Esophagus muscularis mucosa (tissue), 4 donors: ENCODE measurements at regions not wholly inside any gene's neighbourhood (a gene's known extent, or its start where the extent isn't known, plus 50 kb on each side); places are given as distances from the start of the nearest gene placed in this dataset.

Experiments used
- DNase-seq: peaks from one replicate; pipeline ENCODE4 v3.0.0-alpha.2; 2017; ENCODE audit errors: extremely low spot score
- H3K27ac ChIP-seq, 4 donors: fragments of 200-600 bp; sonication (generic); replicated peaks in 1 of 4; 1 replicate in 3 of 4; 2 replicates in 1 of 4; pipeline ENCODE4 v1.5.1; 2016 to 2019; ENCODE audit warnings: mild to moderate bottlenecking in 1 of 4
- H3K27me3 ChIP-seq, 4 donors: fragments of 200-600 bp; sonication (generic); one replicate each; pipeline versions ENCODE4 v1.5.1 to v1.6.0; 2016 to 2019
- H3K36me3 ChIP-seq, 4 donors: fragments of 200-600 bp; sonication (generic); one replicate each; pipeline ENCODE4 v1.5.1; 2016 to 2019
- H3K4me1 ChIP-seq, 4 donors: fragments of 200-600 bp; sonication (generic); one replicate each; pipeline ENCODE4 v1.5.1; 2016 to 2019
- H3K4me3 ChIP-seq, 4 donors: fragments of 200-600 bp; sonication (generic); 1 replicate in 2 of 4; 2 replicates in 2 of 4; pipeline ENCODE4 v1.5.1; 2016 to 2019; ENCODE audit warnings: mild to moderate bottlenecking in 4 of 4, moderate library complexity in 1 of 4
- H3K9me3 ChIP-seq, 4 donors: fragments of 200-600 bp; sonication (generic); 1 replicate in 3 of 4; 2 replicates in 1 of 4; pipeline ENCODE4 v1.5.1; 2016 to 2019
- CTCF ChIP-seq, 3 experiments: fragments of 200-600 bp in 2 of 3; fragments of 450-650 bp in 1 of 3; sonication (generic) in 2 of 3; IDR thresholded peaks; one replicate each; pipeline ENCODE4 v1.5.1; 2017 to 2019; ENCODE audit warnings: antibody characterized with exemption in 3 of 3, mild to moderate bottlenecking in 2 of 3, moderate library complexity in 1 of 3
- EP300 ChIP-seq: sonication (generic); formaldehyde crosslinking; IDR thresholded peaks from one replicate; pipeline ENCODE4 v1.6.1; 2017; ENCODE audit warnings: antibody characterized with exemption
- POLR2A ChIP-seq: fragments of 450-650 bp; IDR thresholded peaks from one replicate; pipeline ENCODE4 v1.6.1; 2017; ENCODE audit warnings: antibody characterized with exemption, moderate library complexity, mild to moderate bottlenecking, low read depth
- POLR2AphosphoS5 ChIP-seq, 2 donors: sonication (generic); formaldehyde crosslinking; IDR thresholded peaks; one replicate each; pipeline ENCODE4 v1.6.1; 2017; ENCODE audit warnings: antibody characterized with exemption in 2 of 2
- WGBS: methylation state at CpG from one replicate; pipeline ENCODE4 v1.1.5; 2018; 5-methylcytosine and 5-hydroxymethylcytosine counted together
- intact Hi-C: fragments of 100-400 bp; cut with DNase I; formaldehyde crosslinking; loops from one replicate; pipeline ENCODE4 v1.15.1; 2023

GRCh38 chr11:71383461-71383860 is 64.7 kb downstream of the DHCR7 start:
- Histone ChIP-seq H3K36me3 (no peaks in the 10 kb centered on the region), H3K27ac (no peak overlapping the region), H3K4me3 (no peak overlapping the region), H3K4me1 (no peaks in the 10 kb centered on the region), H3K9me3 (no peaks in the 10 kb centered on the region), H3K27me3 (peaks cover 0 to 48% (median 0%) of the 10 kb centered on the region in 4 donors)
- no peak for TF ChIP-seq POLR2AphosphoS5 (IDR thresholded peaks at IDR 0.05)
- no peak for TF ChIP-seq POLR2A
- no peak for TF ChIP-seq CTCF (IDR thresholded peaks at IDR 0.05)
- TF ChIP-seq EP300, result no peak
- intact Hi-C loops, result no loop called here
- no peak for DNase-seq
- WGBS, result 75% methylated on average over 1 of the region's 1 CpG

- no peak overlapping the region for H3K4me3 ChIP-seq
- no peak overlapping the region for H3K27ac ChIP-seq
- no peaks in the 10 kb centered on the region for H3K36me3 ChIP-seq
- no peak for TF ChIP-seq POLR2A
- no peaks in the 10 kb centered on the region for H3K4me1 ChIP-seq
- intact Hi-C loops, result no loop called here
- no peaks in the 10 kb centered on the region for H3K9me3 ChIP-seq
- 88% methylated on average over 5 of the region's 5 CpGs for WGBS
- DNase-seq, result no peak
- peaks cover 0 to 49% (median 0%) of the 10 kb centered on the region in 4 donors for H3K27me3 ChIP-seq
These were observed 66.2 kb downstream of the DHCR7 start for GRCh38 chr11:71381781-71382505.

- 58% methylated on average over 2 of the region's 2 CpGs for WGBS
- intact Hi-C loops, result no loop called here
- DNase-seq, result no peak
- no peaks in the 10 kb centered on the region for H3K36me3 ChIP-seq
- no peak overlapping the region for H3K27ac ChIP-seq
- no peaks in the 10 kb centered on the region for H3K9me3 ChIP-seq
- peaks cover 0 to 46% (median 0%) of the 10 kb centered on the region in 4 donors for H3K27me3 ChIP-seq
- TF ChIP-seq EP300 (no peak), CTCF (IDR thresholded peaks at IDR 0.05) (no peak), POLR2A (no peak), POLR2AphosphoS5 (IDR thresholded peaks at IDR 0.05) (no peak)
- H3K4me3 ChIP-seq, result no peak overlapping the region
- no peaks in the 10 kb centered on the region for H3K4me1 ChIP-seq
These were observed 68.5 kb downstream of the DHCR7 start for GRCh38 chr11:71379701-71380100.

GRCh38 chr11:71373791-71374454 is 74.3 kb downstream of the DHCR7 start:
- Histone ChIP-seq H3K27ac (no peak overlapping the region), H3K9me3 (no peaks in the 10 kb centered on the region), H3K4me1 (no peaks in the 10 kb centered on the region), H3K27me3 (peaks cover 0 to 30% (median 0%) of the 10 kb centered on the region in 4 donors), H3K36me3 (no peaks in the 10 kb centered on the region), H3K4me3 (no peak overlapping the region)
- 62% methylated on average over 7 of the region's 7 CpGs for WGBS
- no peak for DNase-seq
- no peak for TF ChIP-seq CTCF (IDR thresholded peaks at IDR 0.05)
- no peak for TF ChIP-seq POLR2A
- TF ChIP-seq POLR2AphosphoS5 (IDR thresholded peaks at IDR 0.05), result no peak
- no peak for TF ChIP-seq EP300
- intact Hi-C loops, result no loop called here

GRCh38 chr11:71372693-71373657 is 75.2 kb downstream of the DHCR7 start:
- 74% methylated on average over 9 of the region's 9 CpGs for WGBS
- intact Hi-C loops, result no loop called here

More at GRCh38 chr11:71372693-71373657, 75.2 kb downstream of the DHCR7 start:
- Histone ChIP-seq H3K27ac (no peak overlapping the region), H3K4me3 (no peak overlapping the region), H3K36me3 (no peaks in the 10 kb centered on the region), H3K4me1 (no peaks in the 10 kb centered on the region), H3K9me3 (no peaks in the 10 kb centered on the region), H3K27me3 (peaks cover 0 to 32% (median 0%) of the 10 kb centered on the region in 4 donors)
- DNase-seq, result no peak
- no peak for TF ChIP-seq POLR2A
- TF ChIP-seq POLR2AphosphoS5 (IDR thresholded peaks at IDR 0.05), result no peak
- TF ChIP-seq CTCF (IDR thresholded peaks at IDR 0.05), result no peak
- TF ChIP-seq EP300, result no peak
